SK-N-SH (cell line): ENCODE measurements at regions not wholly inside any gene's neighbourhood (a gene's known extent, or its start where the extent isn't known, plus 50 kb on each side); places are given as distances from the start of the nearest gene placed in this dataset.

Experiments used
- CTCF ChIA-PET: fragments of 300-600, 350-600 bp; formaldehyde crosslinking; extraction: SDS; loops from one replicate; lab custom pipeline; 2021; lab: Yijun Ruan, JAX
- POLR2A ChIA-PET: fragments of 350-600 bp; sonication (Branson Sonifier 250); formaldehyde crosslinking; extraction: SDS; loops from one replicate; lab custom pipeline; 2020; ENCODE audit warnings: antibody characterized with exemption, inconsistent platforms; lab: Yijun Ruan, JAX
- DNase-seq: peaks from one replicate; pipeline ENCODE4 v3.0.0; 2012
- H2AFZ ChIP-seq: fragments of 200-600 bp; sonication (generic); 2 replicates; pipeline ENCODE4 v1.8.1; 2016; ENCODE audit warnings: antibody characterized with exemption, mild to moderate bottlenecking, low read depth
- H3F3A ChIP-seq: fragments of 200-600 bp; sonication (generic); replicated peaks from 2 replicates; pipeline ENCODE3; 2016; ENCODE audit warnings: antibody characterized with exemption, mild to moderate bottlenecking; ENCODE audit not compliant: insufficient read depth
- H3K27ac ChIP-seq, 2 experiments: fragments of 200-500 bp in 1 of 2; fragments of 200-600 bp in 1 of 2; sonication (Bioruptor generic) in 1 of 2; sonication (generic), shearing (Covaris generic) in 1 of 2; 2 replicates each; pipeline versions ENCODE4 v1.5.1 to v1.6.1; 2014 to 2016; ENCODE audit warnings: low read depth in 2 of 2, inconsistent platforms in 1 of 2, low read length in 1 of 2, mild to moderate bottlenecking in 1 of 2, mixed read lengths in 1 of 2
- H3K27me3 ChIP-seq: fragments of 200-600 bp; sonication (generic), shearing (Covaris generic); 2 replicates; pipeline ENCODE4 v1.6.1; 2016; ENCODE audit warnings: mixed run types; ENCODE audit not compliant: insufficient read depth
- H3K36me3 ChIP-seq, 2 experiments: fragments of 200-500 bp in 1 of 2; fragments of 200-600 bp in 1 of 2; sonication (Bioruptor generic) in 1 of 2; sonication (generic) in 1 of 2; replicated peaks in 1 of 2; 2 replicates each; pipeline versions ENCODE3 to v1.5.1; 2014 to 2016; ENCODE audit warnings: low read length in 1 of 2, mild to moderate bottlenecking in 1 of 2; ENCODE audit not compliant: insufficient read depth in 2 of 2, control insufficient read depth in 1 of 2
- H3K4me1 ChIP-seq, 2 experiments: fragments of 200-500 bp in 1 of 2; fragments of 200-600 bp in 1 of 2; sonication (Bioruptor generic) in 1 of 2; sonication (generic), shearing (Covaris generic) in 1 of 2; 2 replicates each; pipeline versions ENCODE4 v1.5.1 to v1.6.1; 2014 to 2016; ENCODE audit warnings: low read depth in 1 of 2, low read length in 1 of 2, mixed run types in 1 of 2; ENCODE audit not compliant: insufficient read depth in 2 of 2, control insufficient read depth in 1 of 2
- H3K4me2 ChIP-seq: fragments of 200-600 bp; sonication (generic), shearing (Covaris generic); 2 replicates; pipeline ENCODE4 v1.6.1; 2017; ENCODE audit warnings: mixed run types
- H3K4me3 ChIP-seq, 2 experiments: fragments of 200-500 bp in 1 of 2; fragments of 200-600 bp in 1 of 2; sonication (Bioruptor generic) in 1 of 2; sonication (generic), shearing (Covaris generic) in 1 of 2; 2 replicates each; pipeline versions ENCODE4 v1.5.1 to v1.8.1; 2014 to 2016; ENCODE audit warnings: low read depth in 2 of 2, inconsistent platforms in 1 of 2, low read length in 1 of 2, mild to moderate bottlenecking in 1 of 2, mixed read lengths in 1 of 2, moderate library complexity in 1 of 2
- H3K79me2 ChIP-seq: fragments of 200-600 bp; sonication (generic); 2 replicates; pipeline ENCODE4 v1.8.1; 2017; ENCODE audit warnings: mild to moderate bottlenecking; ENCODE audit not compliant: insufficient read depth
- H3K9ac ChIP-seq: fragments of 200-600 bp; sonication (generic); 2 replicates; pipeline ENCODE4 v1.6.1; 2017; ENCODE audit warnings: mixed run types
- H3K9me2 ChIP-seq: fragments of 200-600 bp; sonication (generic); 2 replicates; pipeline ENCODE4 v1.6.1; 2017; ENCODE audit warnings: mixed run types
- H3K9me3 ChIP-seq: fragments of 200-600 bp; sonication (generic); 2 replicates; pipeline ENCODE4 v1.6.1; 2017; ENCODE audit warnings: mixed run types, mild to moderate bottlenecking, moderate library complexity
- H4K20me1 ChIP-seq: fragments of 200-600 bp; sonication (generic); 2 replicates; pipeline ENCODE4 v1.6.1; 2017; ENCODE audit warnings: mild to moderate bottlenecking, mixed run types; ENCODE audit not compliant: insufficient read depth
- EZH2phosphoT487 ChIP-seq: fragments of 200-600 bp; sonication (generic); IDR thresholded peaks from 2 replicates; pipeline ENCODE4 v1.6.1; 2017; ENCODE audit warnings: low read depth, mixed run types, mild to moderate bottlenecking, antibody characterized with exemption, moderate library complexity, borderline replicate concordance
- FOXJ3 ChIP-seq: sonication (generic); formaldehyde crosslinking; IDR thresholded peaks from 2 replicates; pipeline ENCODE4 v1.5.1; 2020; ENCODE audit warnings: mild to moderate bottlenecking, missing genetic modification reagents
- NFIC ChIP-seq: IDR thresholded peaks from 2 replicates; pipeline ENCODE4 v1.4.0; 2012; ENCODE audit warnings: borderline replicate concordance
- NRF1 ChIP-seq: IDR thresholded peaks from 2 replicates; pipeline ENCODE4 v1.6.1; 2012; ENCODE audit warnings: low read depth, mild to moderate bottlenecking, low read length
- POLR2AphosphoS5 ChIP-seq: IDR thresholded peaks from 2 replicates; pipeline ENCODE4 v1.6.1; 2012; ENCODE audit warnings: low read depth, low read length
- RXRA ChIP-seq: IDR thresholded peaks from 2 replicates; pipeline ENCODE4 v1.4.0; 2012; ENCODE audit warnings: low read depth, mild to moderate bottlenecking, borderline replicate concordance
- SIN3A ChIP-seq: IDR thresholded peaks from 2 replicates; pipeline ENCODE4 v1.6.1; 2012; ENCODE audit warnings: low read depth, mild to moderate bottlenecking, low read length, moderate library complexity, borderline replicate concordance
- TCF12 ChIP-seq: IDR thresholded peaks from 2 replicates; pipeline ENCODE4 v1.4.0; 2012
- WGBS: methylation state at CpG from one replicate; pipeline ENCODE4 v1.1.6; 2017; ENCODE audit warnings: low lambda C conversion rate; 5-methylcytosine and 5-hydroxymethylcytosine counted together
- TF ChIP-seq, protein P1 (sequence below): IDR thresholded peaks from 2 replicates; pipeline ENCODE4 v1.4.0; 2012; ENCODE audit warnings: low read depth, borderline replicate concordance
- TF ChIP-seq, protein P2 (sequence below): fragments of 200-600 bp; sonication (generic); IDR thresholded peaks from 2 replicates; pipeline ENCODE4 v1.6.1; 2017; ENCODE audit warnings: antibody characterized with exemption, mild to moderate bottlenecking, moderate library complexity
- TF ChIP-seq, protein P3 (sequence below): IDR thresholded peaks from 2 replicates; pipeline ENCODE4 v1.6.1; 2012; ENCODE audit warnings: mild to moderate bottlenecking, low read depth, low read length, moderate library complexity

DNA sequence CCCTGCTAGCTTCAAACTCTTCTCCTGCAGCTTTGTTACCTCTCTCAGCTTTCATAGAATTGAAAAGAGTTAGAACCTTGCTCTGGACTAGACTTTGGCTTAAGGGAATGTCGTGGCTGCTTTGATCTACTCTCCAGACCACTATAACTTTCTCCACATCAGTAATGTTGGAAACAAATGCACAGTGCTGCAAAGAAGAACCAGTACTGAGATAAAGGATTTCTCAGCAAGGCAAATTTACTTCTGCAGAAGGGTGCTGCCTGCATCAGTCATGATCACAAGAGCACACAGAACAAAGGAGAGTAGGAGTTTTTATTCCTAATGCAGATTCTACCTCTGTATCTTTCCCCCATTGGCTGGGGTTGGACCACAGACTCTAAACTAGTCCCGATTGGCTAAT, 621.6 kb upstream of the CHRM3 start:
- no peaks in the 10 kb centered on the region for H3K9me3 ChIP-seq
- no peak for DNase-seq
- no peak overlapping the region for H2AFZ ChIP-seq
- H3K4me3 ChIP-seq, result no peak overlapping the region; a peak in 1 of 4 replicates
- no peak overlapping the region for H3K27ac ChIP-seq
- no peaks in the 10 kb centered on the region for H3K27me3 ChIP-seq
- H3K4me1 ChIP-seq, result no peaks in the 10 kb centered on the region
- TF ChIP-seq NRF1 (no peak), RXRA (no peak), EZH2phosphoT487 (no peak), SIN3A (no peak)
- TF ChIP-seq, protein P1, sequence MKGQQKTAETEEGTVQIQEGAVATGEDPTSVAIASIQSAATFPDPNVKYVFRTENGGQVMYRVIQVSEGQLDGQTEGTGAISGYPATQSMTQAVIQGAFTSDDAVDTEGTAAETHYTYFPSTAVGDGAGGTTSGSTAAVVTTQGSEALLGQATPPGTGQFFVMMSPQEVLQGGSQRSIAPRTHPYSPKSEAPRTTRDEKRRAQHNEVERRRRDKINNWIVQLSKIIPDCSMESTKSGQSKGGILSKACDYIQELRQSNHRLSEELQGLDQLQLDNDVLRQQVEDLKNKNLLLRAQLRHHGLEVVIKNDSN, result no peak
- TF ChIP-seq, protein P2, sequence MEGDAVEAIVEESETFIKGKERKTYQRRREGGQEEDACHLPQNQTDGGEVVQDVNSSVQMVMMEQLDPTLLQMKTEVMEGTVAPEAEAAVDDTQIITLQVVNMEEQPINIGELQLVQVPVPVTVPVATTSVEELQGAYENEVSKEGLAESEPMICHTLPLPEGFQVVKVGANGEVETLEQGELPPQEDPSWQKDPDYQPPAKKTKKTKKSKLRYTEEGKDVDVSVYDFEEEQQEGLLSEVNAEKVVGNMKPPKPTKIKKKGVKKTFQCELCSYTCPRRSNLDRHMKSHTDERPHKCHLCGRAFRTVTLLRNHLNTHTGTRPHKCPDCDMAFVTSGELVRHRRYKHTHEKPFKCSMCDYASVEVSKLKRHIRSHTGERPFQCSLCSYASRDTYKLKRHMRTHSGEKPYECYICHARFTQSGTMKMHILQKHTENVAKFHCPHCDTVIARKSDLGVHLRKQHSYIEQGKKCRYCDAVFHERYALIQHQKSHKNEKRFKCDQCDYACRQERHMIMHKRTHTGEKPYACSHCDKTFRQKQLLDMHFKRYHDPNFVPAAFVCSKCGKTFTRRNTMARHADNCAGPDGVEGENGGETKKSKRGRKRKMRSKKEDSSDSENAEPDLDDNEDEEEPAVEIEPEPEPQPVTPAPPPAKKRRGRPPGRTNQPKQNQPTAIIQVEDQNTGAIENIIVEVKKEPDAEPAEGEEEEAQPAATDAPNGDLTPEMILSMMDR, result no peak
- TF ChIP-seq, protein P3, sequence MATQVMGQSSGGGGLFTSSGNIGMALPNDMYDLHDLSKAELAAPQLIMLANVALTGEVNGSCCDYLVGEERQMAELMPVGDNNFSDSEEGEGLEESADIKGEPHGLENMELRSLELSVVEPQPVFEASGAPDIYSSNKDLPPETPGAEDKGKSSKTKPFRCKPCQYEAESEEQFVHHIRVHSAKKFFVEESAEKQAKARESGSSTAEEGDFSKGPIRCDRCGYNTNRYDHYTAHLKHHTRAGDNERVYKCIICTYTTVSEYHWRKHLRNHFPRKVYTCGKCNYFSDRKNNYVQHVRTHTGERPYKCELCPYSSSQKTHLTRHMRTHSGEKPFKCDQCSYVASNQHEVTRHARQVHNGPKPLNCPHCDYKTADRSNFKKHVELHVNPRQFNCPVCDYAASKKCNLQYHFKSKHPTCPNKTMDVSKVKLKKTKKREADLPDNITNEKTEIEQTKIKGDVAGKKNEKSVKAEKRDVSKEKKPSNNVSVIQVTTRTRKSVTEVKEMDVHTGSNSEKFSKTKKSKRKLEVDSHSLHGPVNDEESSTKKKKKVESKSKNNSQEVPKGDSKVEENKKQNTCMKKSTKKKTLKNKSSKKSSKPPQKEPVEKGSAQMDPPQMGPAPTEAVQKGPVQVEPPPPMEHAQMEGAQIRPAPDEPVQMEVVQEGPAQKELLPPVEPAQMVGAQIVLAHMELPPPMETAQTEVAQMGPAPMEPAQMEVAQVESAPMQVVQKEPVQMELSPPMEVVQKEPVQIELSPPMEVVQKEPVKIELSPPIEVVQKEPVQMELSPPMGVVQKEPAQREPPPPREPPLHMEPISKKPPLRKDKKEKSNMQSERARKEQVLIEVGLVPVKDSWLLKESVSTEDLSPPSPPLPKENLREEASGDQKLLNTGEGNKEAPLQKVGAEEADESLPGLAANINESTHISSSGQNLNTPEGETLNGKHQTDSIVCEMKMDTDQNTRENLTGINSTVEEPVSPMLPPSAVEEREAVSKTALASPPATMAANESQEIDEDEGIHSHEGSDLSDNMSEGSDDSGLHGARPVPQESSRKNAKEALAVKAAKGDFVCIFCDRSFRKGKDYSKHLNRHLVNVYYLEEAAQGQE, result no peak
- WGBS, result 23% methylated on average over 2 of the region's 2 CpGs
- no peaks in the 10 kb centered on the region for H3K36me3 ChIP-seq
- H3K79me2 ChIP-seq, result no peaks in the 10 kb centered on the region
- no peaks in the 10 kb centered on the region for H4K20me1 ChIP-seq
- no peak overlapping the region for H3K9ac ChIP-seq
- POLR2A ChIA-PET, result no interaction called here
- no peaks in the 10 kb centered on the region for H3F3A ChIP-seq
- no peaks in the 10 kb centered on the region for H3K9me2 ChIP-seq
- no peak overlapping the region for H3K4me2 ChIP-seq
- CTCF ChIA-PET, result no interaction called here

DNA sequence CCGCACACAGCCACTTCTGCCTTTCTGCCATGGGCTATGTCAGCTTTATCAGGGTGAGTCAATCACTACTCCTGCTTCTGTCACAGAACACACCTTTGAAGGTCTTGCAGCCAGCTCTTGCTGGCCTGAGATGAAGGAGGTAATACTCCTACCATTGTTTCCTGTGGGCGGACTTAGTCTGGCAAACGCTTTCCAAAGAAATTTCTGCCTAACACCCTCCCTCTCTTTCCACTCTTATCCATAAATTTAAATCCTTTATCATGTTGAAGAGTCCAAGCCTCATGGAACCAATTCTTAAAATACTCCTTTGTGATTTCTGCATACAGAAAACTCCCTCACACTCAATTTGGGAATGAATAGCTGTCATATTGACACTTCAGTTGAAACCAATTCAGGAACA, 633.1 kb upstream of the CHRM3 start:
- no peaks in the 10 kb centered on the region for H3F3A ChIP-seq
- no peaks in the 10 kb centered on the region for H3K27me3 ChIP-seq
- no peaks in the 10 kb centered on the region for H3K36me3 ChIP-seq
- no peak overlapping the region for H3K4me2 ChIP-seq
- no peaks in the 10 kb centered on the region for H3K9me2 ChIP-seq
- H3K27ac ChIP-seq, result peak overlapping the region in 1 of 2 experiments; percentile 81; a peak in 2 of 4 replicates
- no peaks in the 10 kb centered on the region for H3K79me2 ChIP-seq
- no peaks in the 10 kb centered on the region for H4K20me1 ChIP-seq
- H3K4me1 ChIP-seq, result peaks cover 0 to 4% of the 10 kb centered on the region in 2 experiments; a peak in 2 of 4 replicates
- DNase-seq, result no peak
- ChIA-PET CTCF (no interaction called here), POLR2A (no interaction called here)
- no peaks in the 10 kb centered on the region for H3K9me3 ChIP-seq
- no peak overlapping the region for H3K9ac ChIP-seq
- no peak overlapping the region for H3K4me3 ChIP-seq
- H2AFZ ChIP-seq, result no peak overlapping the region
- TF ChIP-seq FOXJ3 (CRISPR knock-in tag) (no peak), TCF12 (no peak), POLR2AphosphoS5 (no peak), NFIC (no peak)
- WGBS, result 85% methylated on average over 3 of the region's 3 CpGs
